NCI-H1436 (cell line): ENCODE measurements at regions not wholly inside any gene's neighbourhood (a gene's known extent, or its start where the extent isn't known, plus 50 kb on each side); places are given as distances from the start of the nearest gene placed in this dataset.

Experiments
- DNase-seq: peaks from one replicate; lab custom pipeline; 2025; lab: John Stamatoyannopoulos, UW

DNA sequence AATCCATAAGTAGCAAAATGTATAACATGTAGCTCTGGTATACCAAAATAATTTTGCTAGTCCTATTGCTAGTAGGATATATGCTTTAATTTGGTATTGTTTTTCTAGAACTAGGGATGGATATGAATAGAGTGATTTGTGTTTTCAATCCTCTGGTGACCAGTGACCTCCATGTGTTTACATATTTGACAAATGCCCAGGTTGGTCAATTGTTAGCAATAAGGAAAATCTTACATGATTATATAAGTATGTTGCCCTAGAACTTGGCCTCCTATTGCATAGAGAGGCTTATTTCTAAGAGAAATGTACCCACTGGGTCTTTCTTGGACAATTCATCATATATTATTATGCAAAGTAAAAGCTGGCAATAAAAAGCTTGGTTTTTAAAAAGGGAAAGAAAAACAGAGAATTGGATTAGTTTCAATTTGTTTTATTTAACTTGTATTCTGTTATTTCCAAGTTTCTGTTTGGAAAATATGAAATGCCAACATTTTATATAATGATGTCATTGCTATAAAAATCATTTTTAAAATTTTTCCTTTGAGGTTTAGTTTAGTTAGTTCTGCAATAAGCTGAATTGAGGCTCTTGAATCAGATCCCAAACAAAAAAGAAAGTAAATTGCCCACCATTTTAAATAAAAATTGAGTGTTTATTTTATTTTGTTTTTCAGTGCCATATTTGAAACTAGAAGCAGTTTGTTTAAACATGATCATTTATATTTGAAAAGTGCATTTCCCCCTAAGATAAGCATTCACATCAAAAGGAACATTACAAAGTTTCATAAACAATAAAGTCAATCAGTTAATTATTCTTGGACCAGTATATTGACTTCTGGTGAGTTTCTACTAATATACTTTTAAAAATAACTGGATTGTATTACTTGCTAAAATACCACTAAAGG is 210.9 kb downstream of the ZC3H11B start:
- DNase-seq = no peak

DNA sequence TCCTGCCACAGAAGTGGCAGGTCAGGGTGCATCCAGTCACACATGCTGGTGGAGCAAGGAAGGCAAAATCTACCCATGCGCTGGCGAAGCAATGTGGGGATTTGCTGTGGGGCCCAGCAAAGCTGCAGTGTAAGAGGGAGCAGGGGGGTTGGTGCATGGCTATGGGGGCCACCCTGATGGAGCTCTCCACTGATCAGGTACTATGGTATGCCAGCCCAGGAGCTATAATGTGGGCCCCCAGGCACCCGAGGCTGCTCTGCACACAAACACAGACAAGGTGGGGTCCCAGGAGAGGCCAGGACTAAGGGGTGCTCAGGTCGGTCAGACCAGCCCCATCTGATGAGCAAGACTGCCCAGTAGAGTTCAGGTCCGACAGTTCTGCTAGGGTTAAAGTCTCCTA is 213.5 kb downstream of the ZC3H11B start:
- DNase-seq = no peak

DNA sequence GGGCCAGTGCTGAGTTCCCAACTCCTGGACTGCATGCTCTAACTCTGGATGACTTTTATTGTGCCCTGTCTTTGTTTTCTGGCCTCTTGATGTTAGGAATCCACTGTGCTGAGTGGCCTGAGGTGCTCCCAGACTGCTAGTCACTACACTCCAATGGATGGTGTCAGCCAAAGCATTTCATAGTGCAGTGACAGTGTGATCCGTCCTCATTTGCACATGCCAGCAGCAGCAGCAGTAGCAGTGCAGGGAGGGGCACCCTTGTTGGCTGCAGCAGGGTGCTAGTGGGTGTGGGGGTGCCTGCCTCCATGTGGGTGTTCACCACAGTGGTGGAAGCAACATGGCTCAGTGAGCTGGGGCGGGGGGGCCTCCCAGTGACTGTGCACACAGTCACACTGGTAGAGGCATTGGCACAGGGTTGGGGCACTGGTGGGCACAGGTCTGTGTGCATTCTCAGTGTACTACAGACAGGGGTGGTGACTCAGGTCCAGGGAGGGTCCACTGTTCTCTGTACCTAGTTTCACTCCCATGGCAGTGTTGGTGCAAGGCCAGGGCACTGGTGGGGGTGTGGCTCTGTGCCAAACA is 214.0 kb downstream of the ZC3H11B start:
- DNase-seq = no peak

DNA sequence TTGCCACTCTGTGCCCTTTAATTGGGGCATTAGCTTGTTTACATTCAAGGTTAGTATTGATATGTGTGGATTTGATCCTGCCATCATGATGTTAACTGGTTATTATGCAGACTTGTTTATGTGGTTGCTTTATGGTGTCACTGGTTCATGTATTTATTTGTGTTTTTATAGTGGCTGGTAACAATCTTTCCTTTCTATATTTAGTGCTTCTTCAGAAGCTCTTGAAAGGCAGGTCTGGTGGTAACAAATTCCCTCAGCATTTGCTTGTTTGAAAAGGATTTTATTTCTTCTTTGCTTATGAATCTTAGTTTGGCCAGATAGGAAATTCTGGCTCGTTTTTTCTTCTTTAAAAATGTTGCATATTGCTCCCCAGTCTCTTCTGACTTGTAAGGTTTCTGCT is 215.4 kb downstream of the ZC3H11B start:
- DNase-seq = no peak

DNA sequence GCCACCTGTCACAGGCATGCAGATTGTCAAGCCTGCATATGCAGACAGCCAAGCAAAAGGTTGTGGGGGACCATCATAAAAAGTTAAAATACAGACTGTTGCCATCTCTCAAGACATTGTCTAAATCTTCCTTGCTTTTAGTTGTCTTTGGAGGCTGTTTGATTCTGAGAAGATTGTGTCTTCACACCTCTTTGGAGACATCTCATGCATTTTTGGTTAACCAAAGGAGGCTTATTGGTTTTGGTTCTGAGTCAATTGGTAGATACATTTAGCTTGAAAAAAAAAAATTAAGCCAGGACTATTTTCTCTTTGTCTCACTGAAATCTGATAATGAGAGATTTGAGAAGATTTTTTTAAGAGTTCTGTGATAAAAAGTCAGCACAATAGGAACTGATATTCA is 217.6 kb downstream of the LYPLAL1 start:
- DNase-seq = no peak

DNA sequence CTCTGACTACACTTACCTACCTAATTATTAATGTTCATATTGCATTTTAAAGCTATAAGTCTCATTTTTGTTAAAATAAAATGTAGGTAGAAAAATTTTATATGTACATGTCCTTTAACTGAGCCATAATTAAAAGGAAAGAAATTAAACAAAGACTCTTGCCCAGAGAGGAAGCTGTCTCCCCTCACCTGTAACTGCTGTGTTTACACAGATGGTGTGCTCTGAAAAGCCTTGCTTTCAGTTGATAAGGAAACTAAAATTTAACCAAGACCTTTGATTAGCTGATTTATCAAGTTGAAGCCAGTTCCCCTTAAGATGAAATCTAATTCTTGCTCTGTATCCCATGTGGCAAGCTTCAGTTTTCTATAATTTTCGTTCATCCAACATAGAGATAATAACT is 213.5 kb downstream of the LYPLAL1 start:
- DNase-seq = peak; percentile 35

DNA sequence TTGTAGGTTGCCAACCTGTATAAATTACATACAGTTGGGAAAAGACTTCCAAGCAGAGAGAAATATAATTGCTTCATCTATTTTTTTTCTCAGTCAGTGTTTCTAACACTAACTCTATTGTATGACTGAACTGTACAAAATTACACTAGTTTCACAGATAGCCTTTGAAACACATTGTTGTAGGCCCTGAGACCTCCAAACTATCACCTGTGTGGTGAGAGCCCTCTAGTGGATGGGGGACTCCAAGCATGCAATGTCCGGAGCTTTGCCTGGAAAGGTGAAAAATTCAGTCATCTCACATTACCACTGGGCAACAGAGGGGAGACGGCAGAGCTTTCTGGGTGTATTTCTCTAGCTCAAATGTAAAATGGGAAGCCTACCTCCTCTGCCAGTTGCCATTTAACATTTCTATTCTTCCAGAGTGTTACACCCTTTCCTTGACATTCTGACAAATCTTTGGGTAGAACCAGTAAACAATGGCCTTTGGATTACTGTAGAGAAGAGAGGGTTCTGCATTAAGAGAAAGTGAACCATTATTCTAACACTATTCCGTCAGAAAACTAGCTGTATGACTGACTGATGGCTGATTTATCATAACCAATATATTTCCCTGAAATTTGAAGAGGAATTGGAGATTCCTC is 212.2 kb downstream of the LYPLAL1 start:
- peak; percentile 78 for DNase-seq

DNA sequence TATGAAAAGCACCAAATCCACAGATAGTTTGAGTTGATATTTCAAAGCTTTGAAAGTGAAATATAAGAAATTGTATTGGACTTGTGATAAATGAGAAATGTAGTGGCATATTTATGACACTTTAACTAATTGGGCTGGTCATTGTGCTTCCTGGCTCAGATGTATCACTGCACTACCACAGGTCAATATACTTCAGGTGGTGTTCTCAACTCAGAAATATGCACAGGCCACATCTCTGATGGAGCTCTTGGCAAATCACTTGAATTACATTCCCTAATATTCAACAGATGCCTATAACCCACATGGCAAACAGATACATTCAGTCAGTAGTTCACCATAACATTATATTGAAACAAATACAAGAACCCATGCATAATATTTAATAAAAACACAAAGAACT is 209.6 kb downstream of the LYPLAL1 start:
- no peak for DNase-seq

DNA sequence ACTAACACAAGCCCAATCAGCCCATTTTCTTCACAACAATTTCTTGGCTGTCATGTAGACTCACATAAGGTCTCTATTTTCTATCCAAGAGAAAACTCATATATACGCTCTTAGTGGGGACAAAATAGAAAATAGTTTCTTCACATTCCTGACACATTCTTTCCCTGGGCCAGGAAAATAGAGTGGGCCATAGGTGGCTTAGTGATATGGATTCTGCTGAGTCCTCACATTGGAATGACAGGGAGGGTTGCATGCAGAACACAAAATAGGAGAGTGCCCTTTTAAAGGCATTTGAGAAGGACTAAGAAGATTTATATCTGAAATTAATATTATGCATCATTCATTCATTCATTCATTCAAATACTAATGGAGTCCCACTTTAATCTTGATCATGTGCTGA is 207.7 kb downstream of the LYPLAL1 start:
- no peak for DNase-seq

DNA sequence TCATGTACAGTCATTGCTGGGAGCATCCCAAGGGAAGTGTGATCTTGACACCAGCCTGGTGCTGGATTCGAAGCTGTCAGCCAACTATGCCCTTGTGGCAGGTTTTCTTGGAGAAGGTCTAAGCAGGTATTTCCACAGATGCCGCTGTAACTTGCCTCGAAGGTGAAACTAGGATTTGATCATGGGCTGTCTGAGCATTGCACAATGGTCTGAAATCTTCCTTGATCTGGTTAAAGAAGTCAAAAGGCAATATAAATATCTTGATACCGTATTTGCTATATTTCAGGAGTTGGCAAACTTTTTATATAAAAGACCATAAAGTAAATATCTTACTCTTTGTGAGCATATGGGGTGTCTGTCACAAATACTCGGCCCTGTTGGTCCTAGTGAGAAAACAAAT is 206.8 kb downstream of the LYPLAL1 start:
- no peak for DNase-seq

DNA sequence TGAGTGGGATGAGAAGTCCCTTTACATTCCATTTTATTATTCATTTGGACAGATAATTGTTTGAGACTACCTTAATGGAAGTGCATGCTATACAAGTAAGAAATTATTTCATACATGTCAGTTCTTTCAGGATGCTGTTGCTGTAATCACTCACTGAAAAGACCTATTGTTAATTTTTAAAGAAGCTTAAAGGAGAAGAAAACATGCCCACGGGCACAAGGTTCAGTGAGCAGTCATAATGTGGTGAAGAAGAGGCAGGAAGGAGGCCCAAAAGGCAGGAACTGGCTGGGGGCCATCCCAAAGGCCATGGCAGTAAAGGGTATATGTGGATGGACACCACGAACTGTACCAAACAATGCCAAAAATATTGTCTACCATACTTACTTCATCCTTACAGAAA is 206.0 kb downstream of the LYPLAL1 start:
- no peak for DNase-seq

DNA sequence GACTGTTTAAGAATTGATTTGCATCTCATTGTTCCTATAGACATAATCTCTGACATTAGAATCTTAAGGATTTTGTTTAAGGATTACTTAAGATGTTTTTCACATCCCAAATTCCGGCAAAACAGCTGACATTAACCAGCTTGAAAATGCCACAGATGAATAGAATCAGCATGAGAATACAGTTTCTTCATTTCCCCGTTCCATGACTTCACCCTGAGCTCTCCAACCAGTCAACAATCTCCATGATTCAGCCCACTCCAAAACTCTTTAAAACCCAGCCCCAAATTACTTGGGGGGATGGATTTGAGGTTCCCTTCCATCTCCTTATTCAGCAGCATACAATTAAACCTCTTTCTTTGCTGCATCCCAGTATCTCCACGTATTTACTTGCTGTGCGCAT is 201.0 kb downstream of the LYPLAL1 start:
- DNase-seq = no peak

DNA sequence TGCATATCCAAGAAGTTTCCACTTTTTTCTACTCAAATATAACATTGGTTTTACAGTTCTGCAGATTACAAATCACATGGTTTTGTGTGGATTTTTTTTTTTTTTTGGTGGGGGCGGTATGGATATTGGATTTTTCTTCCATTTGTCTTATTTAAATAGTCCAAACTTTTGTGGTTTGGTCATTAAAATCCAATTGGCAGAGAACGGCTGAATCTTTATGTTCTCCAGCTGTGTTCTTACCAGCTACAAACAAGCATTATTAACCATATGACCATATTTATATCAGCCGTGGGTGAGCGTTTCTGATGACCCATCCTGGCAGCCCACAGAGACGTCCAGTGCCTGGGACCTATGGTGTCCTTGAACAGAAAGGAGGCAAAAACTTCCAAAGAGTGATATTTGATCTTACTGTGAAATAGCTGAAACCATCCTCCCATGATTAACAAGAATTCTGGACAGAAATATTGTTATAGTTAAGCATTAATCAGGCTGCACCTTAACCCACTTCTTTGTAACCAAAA is 200.4 kb downstream of the LYPLAL1 start:
- DNase-seq = no peak

DNA sequence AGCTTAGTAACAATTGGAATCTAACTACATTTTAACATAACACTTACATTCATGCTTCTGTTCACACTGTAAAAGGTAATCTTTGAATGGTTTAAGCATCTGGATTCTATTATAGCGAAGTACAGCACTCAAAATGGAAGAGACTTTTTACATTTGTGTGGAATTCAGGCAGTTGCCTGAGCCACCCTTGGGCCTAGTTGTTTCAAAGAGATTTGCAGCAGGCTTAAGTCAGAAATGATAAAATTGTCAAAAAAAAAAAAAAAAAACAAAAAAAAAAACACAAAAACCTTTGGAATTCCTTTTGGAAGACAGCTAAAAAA is 199.9 kb downstream of the LYPLAL1 start:
- no peak for DNase-seq

DNA sequence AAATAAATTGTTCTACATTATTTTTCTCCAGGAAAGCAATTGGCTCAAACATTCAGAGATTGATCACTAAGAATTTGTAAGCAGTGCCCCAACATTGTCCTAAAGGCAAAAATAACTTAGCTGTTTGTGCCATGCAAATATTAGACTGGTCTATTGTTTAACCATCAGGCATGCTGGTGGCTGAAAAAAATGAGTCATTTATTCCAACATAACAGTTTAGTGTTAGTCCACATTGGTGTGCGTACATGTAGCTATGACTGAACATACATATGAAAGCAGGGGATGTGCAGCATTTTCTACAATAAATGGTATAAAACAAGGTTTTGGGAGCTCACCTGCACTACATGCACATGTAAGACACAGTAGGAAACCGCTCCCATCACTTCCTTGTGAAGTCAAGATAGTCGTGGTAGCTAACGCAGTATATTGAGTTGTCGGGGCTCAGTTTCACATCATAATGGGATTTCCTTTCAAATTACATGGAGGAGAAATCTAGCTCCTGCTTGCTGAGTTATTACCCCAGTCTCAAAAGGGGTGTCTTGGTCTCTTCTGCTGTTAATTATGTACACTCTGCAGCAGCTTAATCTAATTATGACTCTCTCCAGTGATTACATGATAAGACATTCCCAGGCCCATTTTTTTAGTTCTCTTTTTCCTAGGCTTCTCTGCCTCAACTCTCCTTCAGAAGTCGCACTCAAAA is 199.4 kb downstream of the LYPLAL1 start:
- no peak for DNase-seq

DNA sequence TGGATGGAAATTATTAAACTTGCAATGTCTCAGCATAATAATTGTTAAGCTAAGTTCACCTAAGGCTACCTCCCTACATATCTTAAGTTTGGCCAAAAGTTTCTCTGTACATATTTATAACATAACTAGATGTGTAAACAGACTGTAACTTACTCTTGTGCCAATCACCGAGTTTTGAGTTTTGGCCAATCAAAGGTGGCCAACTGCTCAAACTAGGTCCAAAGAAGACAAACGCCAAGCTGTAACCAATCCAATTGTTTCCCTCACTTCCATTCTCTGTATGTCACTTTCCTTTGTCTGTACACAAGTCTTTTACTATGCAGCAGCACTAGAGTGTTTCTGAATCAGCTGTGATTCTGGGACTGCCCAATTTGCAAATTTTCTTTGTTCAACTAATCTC is 197.8 kb downstream of the LYPLAL1 start:
- no peak for DNase-seq

DNA sequence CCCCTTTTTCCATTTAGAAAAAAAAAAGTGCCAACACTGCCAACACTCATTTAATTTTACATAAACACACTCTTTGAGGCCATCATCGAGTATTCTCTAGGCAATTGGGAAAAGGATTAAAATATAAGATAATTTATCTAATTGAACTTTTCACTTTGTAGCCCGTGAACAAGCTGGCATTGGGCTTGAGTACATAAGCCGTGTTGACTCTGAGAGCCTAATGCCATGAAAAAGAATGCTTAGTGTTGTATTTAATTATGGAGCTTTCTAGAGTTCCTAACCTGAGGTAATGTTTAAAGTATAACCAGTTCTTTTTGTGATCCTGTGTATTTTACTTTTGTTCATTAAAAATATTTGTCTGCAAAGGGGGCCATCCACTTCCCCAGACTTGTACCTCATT is 193.8 kb downstream of the LYPLAL1 start:
- peak; percentile 50 for DNase-seq

DNA sequence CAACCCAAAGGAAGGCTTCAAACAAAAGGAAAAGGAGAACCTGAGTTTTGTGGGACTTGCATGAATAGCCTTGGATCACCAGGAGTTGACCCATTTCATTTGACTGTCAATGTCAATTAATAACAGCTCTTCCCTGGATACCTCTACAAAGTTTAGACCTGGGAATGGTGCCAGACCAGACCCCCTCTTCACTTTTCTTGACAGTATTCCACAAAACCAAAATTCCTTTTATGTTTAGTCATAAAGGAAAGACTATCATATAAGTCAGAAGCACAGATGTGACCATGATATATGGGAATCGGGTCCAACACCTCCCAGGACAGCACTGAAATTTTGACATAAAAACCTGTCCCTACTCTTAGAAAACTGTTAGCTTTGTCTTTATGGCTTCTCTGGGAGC is 191.8 kb downstream of the LYPLAL1 start:
- DNase-seq = no peak

DNA sequence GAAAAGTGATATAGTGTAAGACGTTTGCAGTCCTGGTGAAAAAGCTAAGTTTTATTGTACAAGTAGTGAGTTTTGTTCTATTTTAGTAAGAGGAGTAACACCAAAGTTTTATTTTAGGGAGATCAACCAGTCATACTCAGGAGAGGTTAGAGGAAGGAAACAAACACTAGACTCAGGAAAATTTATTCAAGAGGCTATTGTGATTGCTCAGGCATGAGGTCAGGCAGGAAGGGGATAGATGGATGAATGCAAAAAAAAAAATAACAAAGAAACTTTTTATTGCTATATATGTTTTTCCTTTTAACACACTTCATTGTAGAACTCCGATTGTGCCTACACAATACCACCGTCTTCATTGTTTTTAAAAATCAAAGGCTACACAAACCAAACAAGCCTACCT is 189.0 kb downstream of the LYPLAL1 start:
- no peak for DNase-seq

DNA sequence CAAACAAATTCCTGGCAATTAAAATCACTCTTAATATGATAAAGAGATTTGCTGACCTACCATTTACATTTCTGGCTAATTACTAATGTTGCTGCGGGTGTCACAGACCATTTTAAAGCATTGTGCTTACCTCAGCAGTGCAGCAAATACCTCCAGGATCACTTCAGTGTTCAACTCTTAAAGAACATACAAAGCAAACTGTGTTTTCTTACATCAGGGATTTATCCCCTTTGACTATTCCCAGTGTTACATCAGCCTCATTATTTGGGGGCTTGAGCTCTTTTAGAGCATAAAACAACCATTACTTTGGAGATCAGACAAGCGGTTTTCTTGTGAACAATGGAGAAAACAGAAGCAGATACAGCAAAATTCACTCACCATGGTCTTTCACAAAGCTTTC is 185.4 kb downstream of the LYPLAL1 start:
- peak; percentile 34 for DNase-seq

DNA sequence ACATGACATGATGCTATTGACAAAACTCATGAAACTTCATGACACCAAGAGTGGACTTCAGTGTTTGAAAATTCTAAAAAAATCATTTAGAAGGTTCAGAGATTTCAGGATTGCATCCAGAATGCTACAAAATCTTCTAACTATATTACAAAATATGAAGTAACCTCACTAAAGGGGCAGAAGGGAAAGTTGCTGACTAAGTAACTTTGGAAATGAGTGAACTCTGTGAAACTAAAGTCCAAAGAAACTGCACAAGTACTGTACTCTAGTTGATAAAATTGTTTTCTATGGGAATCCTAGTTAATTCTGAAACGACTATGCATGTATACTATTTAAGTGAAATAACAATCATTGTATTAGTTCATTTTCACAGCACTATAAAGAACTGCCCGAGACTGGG is 184.4 kb downstream of the LYPLAL1 start:
- DNase-seq = no peak

DNA sequence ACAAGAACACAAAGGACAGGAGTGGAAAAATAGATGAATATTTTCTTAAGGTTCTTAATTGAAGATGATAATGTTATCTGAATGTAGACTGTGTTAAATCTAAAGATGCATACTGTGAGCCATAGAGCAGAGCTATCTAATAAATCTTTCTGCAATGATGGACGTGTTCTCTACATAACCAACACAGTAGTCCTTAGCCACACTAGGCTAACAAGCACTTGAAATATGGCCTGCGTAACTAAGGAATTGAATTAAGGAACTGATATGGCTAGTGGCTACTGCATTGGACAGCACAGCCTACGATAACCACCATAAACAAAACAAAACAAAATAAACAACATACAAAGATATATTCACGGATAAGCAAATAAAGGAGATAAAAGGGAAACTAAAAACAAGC is 181.3 kb downstream of the LYPLAL1 start:
- DNase-seq = no peak
